ENCODE measurements at regions not wholly inside any gene's neighbourhood (a gene's known extent, or its start where the extent isn't known, plus 50 kb on each side); places are given as distances from the start of the nearest gene placed in this dataset.
"Not testable (repeated sequence)": the region's sequence is repeated elsewhere in the genome, so short reads cannot be mapped to it uniquely, and the experiment has no call there.

- intact Hi-C loops (cut with DNase I): loop anchor here (5.0 kb wide), 1 partner anchor 327 kb away; no protein-coding TSS in a partner anchor
- TF ChIP-seq POLR2AphosphoS5 (IDR thresholded peaks at IDR 0.05): no peak
- no peak for TF ChIP-seq POLR2A (IDR thresholded peaks at IDR 0.05)
- TF ChIP-seq CTCF (IDR thresholded peaks at IDR 0.05): no peak
- DNase-seq (ENCODE audit: low spot score): no peak
- H3K4me1 ChIP-seq (replicated peaks): no peaks in the 10 kb centered on the region
- WGBS: 92% methylated on average over 1 of the region's 1 CpG
- H3K27ac ChIP-seq: no peak overlapping the region
- H3K27me3 ChIP-seq (replicated peaks; ENCODE audit: insufficient read depth): no peaks in the 10 kb centered on the region
- H3K9me3 ChIP-seq: no peaks in the 10 kb centered on the region
- H3K4me3 ChIP-seq: no peak overlapping the region
- H3K36me3 ChIP-seq: no peaks in the 10 kb centered on the region
These were observed 295.0 kb upstream of the LYZL1 start for GRCh38 chr10:28993861-28994260.

- H3K36me3 ChIP-seq; H3K9me3 ChIP-seq; DNase-seq (ENCODE audit: low spot score); H3K27me3 ChIP-seq (replicated peaks; ENCODE audit: insufficient read depth); H3K27ac ChIP-seq; H3K4me1 ChIP-seq (replicated peaks); H3K4me3 ChIP-seq: not testable (repeated sequence)
- over 99% methylated on average over 5 of the region's 5 CpGs for WGBS
- intact Hi-C loops (cut with DNase I): loop anchor here (5.0 kb wide), 1 partner anchor 328 kb away; no protein-coding TSS in a partner anchor
These were observed 294.1 kb upstream of the LYZL1 start for GRCh38 chr10:28994802-28995201.

- H3K27ac ChIP-seq: no peak overlapping the region
- no peaks in the 10 kb centered on the region for H3K36me3 ChIP-seq
- no peaks in the 10 kb centered on the region for H3K4me1 ChIP-seq (replicated peaks)
- intact Hi-C loops (cut with DNase I): no loop called here
- DNase-seq (ENCODE audit: low spot score): no peak
- TF ChIP-seq CTCF (IDR thresholded peaks at IDR 0.05) (no peak), POLR2A (IDR thresholded peaks at IDR 0.05) (no peak), POLR2AphosphoS5 (IDR thresholded peaks at IDR 0.05) (no peak)
- 91% methylated on average over 4 of the region's 4 CpGs for WGBS
- no peaks in the 10 kb centered on the region for H3K9me3 ChIP-seq
- no peak overlapping the region for H3K4me3 ChIP-seq
- no peaks in the 10 kb centered on the region for H3K27me3 ChIP-seq (replicated peaks; ENCODE audit: insufficient read depth)
These were observed 293.4 kb upstream of the LYZL1 start for GRCh38 chr10:28995497-28995896.

- intact Hi-C loops (cut with DNase I): no loop called here
- H3K9me3 ChIP-seq: no peaks in the 10 kb centered on the region
- no peak overlapping the region for H3K27ac ChIP-seq
These were observed 292.5 kb upstream of the LYZL1 start for GRCh38 chr10:28996345-28996744.

GRCh38 chr10:28996947-28997551 is 291.8 kb upstream of the LYZL1 start:
- TF ChIP-seq POLR2AphosphoS5 (IDR thresholded peaks at IDR 0.05): no peak
- no peak for TF ChIP-seq POLR2A (IDR thresholded peaks at IDR 0.05)
- no peak for TF ChIP-seq CTCF (IDR thresholded peaks at IDR 0.05)
- intact Hi-C loops (cut with DNase I): no loop called here
- Histone ChIP-seq H3K27me3 (replicated peaks; ENCODE audit: insufficient read depth) (no peaks in the 10 kb centered on the region), H3K36me3 (no peaks in the 10 kb centered on the region), H3K4me3 (no peak overlapping the region), H3K4me1 (replicated peaks) (no peaks in the 10 kb centered on the region), H3K27ac (no peak overlapping the region), H3K9me3 (no peaks in the 10 kb centered on the region)
- 95% methylated on average over 6 of the region's 6 CpGs for WGBS
- no peak for DNase-seq (ENCODE audit: low spot score)

More at GRCh38 chr10:28996345-28996744, 292.5 kb upstream of the LYZL1 start:
- H3K27me3 ChIP-seq (replicated peaks; ENCODE audit: insufficient read depth): no peaks in the 10 kb centered on the region
- no peak for DNase-seq (ENCODE audit: low spot score)
- no peak overlapping the region for H3K4me3 ChIP-seq
- no peaks in the 10 kb centered on the region for H3K36me3 ChIP-seq
- WGBS: 90% methylated on average over 6 of the region's 6 CpGs
- no peaks in the 10 kb centered on the region for H3K4me1 ChIP-seq (replicated peaks)
- TF ChIP-seq POLR2A (IDR thresholded peaks at IDR 0.05): no peak
- TF ChIP-seq CTCF (IDR thresholded peaks at IDR 0.05): no peak
- no peak for TF ChIP-seq POLR2AphosphoS5 (IDR thresholded peaks at IDR 0.05)
